ENCODE measurements at regions not wholly inside any gene's neighbourhood (a gene's known extent, or its start where the extent isn't known, plus 50 kb on each side); places are given as distances from the start of the nearest gene placed in this dataset.

GRCh38 chr13:104137416-104137815 lies 1071.2 kb upstream of the SLC10A2 start:
- no peak overlapping the region for H3K4me3 Mint-ChIP-seq
- no peaks in the 10 kb centered on the region for H3K36me3 Mint-ChIP-seq (ENCODE audit: low read depth)
- H3K27me3 Mint-ChIP-seq, result no peaks in the 10 kb centered on the region
- no peaks in the 10 kb centered on the region for H3K4me1 Mint-ChIP-seq (ENCODE audit: low read depth)
- DNase-seq, result no peak
- H3K9me3 Mint-ChIP-seq, result peaks cover 7% of the 10 kb centered on the region
- no peak overlapping the region for H3K27ac Mint-ChIP-seq

DNA sequence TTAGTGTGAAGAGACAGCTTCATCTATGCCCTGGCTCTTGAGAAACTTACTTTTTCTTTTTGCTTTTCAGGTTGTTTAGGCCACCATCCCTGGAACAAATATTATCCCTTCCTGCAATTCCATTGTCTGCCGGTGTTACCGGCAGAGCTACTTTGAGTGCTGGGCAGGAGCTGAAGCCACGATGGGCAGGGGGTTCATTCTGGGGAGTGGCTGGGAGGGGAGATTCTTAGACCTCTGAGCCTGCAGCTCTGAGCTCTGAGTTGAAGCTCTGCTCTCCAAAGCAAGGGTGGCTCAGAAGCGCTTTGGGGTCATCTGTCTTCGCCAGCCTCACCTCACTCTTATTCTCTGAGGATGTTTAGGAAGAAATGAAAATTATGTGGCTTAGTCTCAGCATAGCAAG lies 1066.6 kb upstream of the SLC10A2 start:
- Mint-ChIP-seq H3K27me3 (no peaks in the 10 kb centered on the region), H3K9me3 (peaks cover 7% of the 10 kb centered on the region), H3K4me1 (ENCODE audit: low read depth) (no peaks in the 10 kb centered on the region), H3K36me3 (ENCODE audit: low read depth) (no peaks in the 10 kb centered on the region), H3K27ac (no peak overlapping the region), H3K4me3 (no peak overlapping the region)
- DNase-seq, result no peak

- no peaks in the 10 kb centered on the region for H3K36me3 Mint-ChIP-seq (ENCODE audit: low read depth)
- DNase-seq, result no peak
- H3K4me3 Mint-ChIP-seq, result no peak overlapping the region
- no peak overlapping the region for H3K27ac Mint-ChIP-seq
- H3K9me3 Mint-ChIP-seq, result peaks cover 5% of the 10 kb centered on the region
- H3K27me3 Mint-ChIP-seq, result no peaks in the 10 kb centered on the region
- H3K4me1 Mint-ChIP-seq (ENCODE audit: low read depth), result no peaks in the 10 kb centered on the region
Observed at GRCh38 chr13:104114101-104114500, 1047.9 kb upstream of the SLC10A2 start.

DNA sequence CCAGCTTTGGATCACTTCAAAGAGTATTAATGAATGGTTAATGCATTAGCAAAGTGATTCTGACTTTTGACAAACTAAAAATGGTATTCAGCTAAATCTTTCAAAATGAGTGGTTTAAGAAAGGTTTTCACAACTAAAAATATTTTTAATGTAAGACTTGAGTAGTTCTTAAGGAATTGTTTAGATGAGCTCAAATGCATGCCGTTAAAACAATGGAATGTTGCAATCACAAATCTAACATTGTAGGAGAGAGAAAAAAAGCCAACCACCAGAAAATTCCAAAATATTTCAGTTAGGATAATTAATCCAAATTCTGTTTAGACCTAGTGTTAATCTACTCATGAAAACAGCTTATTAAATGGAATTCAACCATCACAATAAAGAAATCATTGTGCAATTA lies 1044.8 kb upstream of the SLC10A2 start:
- no peak for DNase-seq
- Mint-ChIP-seq H3K9me3 (peaks cover 7% of the 10 kb centered on the region), H3K27me3 (no peaks in the 10 kb centered on the region), H3K27ac (no peak overlapping the region), H3K4me3 (no peak overlapping the region), H3K36me3 (ENCODE audit: low read depth) (no peaks in the 10 kb centered on the region), H3K4me1 (ENCODE audit: low read depth) (no peaks in the 10 kb centered on the region)

- Mint-ChIP-seq H3K27ac (no peak overlapping the region), H3K4me1 (ENCODE audit: low read depth) (no peaks in the 10 kb centered on the region), H3K4me3 (no peak overlapping the region), H3K36me3 (ENCODE audit: low read depth) (no peaks in the 10 kb centered on the region), H3K9me3 (peaks cover 7% of the 10 kb centered on the region), H3K27me3 (no peaks in the 10 kb centered on the region)
- no peak for DNase-seq
Observed at GRCh38 chr13:104106705-104107393, 1040.6 kb upstream of the SLC10A2 start.

DNA sequence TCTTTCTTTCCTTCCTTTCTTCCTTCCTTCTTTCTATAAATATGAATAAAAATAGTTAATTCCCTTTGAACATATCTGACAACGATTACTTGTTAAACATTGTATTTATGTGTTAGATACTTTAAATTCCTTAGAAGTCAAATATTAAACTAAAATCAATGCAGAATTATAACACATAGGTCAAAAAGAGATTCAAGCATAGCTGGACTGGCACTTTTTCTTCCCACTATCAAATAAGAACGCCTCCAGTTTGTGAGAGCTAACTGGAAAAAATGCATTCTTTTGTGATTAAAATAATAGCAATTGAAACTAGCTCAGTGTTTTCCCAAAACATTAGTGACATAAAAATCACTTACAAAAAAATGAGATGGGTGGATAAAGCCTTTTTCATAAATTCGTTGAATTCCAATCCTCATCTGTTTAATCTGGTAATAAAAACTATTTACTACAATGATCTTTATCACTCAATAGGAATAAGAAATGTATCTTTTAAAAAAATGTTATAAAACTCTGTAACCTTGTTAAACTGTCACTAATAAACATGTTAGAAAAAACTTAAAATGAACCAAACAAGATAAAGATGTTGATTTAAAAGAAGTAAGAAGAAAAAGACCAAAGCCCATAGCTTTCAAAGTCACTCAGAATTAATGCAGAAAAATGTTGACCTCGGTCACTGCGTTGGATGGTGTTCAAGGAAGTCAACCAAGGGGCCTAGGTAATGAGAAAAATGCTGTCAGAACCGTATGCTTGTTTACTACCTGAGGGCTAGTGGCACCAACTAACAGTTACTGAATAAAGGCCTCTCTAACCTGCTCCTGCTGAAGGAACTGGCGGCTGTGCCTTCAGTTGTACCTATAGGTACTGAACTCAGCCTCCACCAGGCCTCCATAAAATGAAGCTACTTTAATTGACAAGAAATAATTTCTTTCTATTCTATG lies 1039.5 kb upstream of the SLC10A2 start:
- Mint-ChIP-seq H3K4me3 (no peak overlapping the region), H3K27me3 (no peaks in the 10 kb centered on the region), H3K27ac (no peak overlapping the region), H3K36me3 (ENCODE audit: low read depth) (no peaks in the 10 kb centered on the region), H3K4me1 (ENCODE audit: low read depth) (no peaks in the 10 kb centered on the region), H3K9me3 (peaks cover 10% of the 10 kb centered on the region)
- DNase-seq, result no peak

GRCh38 chr13:104099750-104100149 lies 1033.5 kb upstream of the SLC10A2 start:
- H3K36me3 Mint-ChIP-seq (ENCODE audit: low read depth), result no peaks in the 10 kb centered on the region

DNA sequence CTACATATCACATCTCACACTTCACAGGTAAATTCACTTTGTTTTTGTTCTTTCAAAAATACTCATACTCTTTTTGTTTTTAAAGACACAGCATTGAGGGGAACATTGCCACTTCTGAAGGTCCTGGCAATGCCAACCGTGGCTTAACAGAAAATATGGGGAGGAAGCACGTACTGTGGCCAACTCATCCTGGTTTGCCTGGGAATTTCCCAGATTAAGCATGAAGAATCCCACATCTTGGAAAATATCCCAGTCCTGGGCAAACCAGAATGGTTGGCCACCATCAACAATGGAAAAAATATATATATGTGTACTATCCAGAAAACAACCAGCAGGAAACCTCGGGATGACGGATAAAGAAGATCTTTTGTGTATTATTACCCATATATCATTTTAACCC lies 1032.2 kb upstream of the SLC10A2 start:
- H3K4me3 Mint-ChIP-seq, result no peak overlapping the region
- H3K4me1 Mint-ChIP-seq (ENCODE audit: low read depth), result no peaks in the 10 kb centered on the region
- H3K27ac Mint-ChIP-seq, result no peak overlapping the region
- H3K9me3 Mint-ChIP-seq, result peaks cover 27% of the 10 kb centered on the region
- DNase-seq, result no peak
- H3K36me3 Mint-ChIP-seq (ENCODE audit: low read depth), result no peaks in the 10 kb centered on the region
- no peaks in the 10 kb centered on the region for H3K27me3 Mint-ChIP-seq

More at GRCh38 chr13:104099750-104100149, 1033.5 kb upstream of the SLC10A2 start:
- Mint-ChIP-seq H3K4me1 (ENCODE audit: low read depth) (no peaks in the 10 kb centered on the region), H3K27ac (no peak overlapping the region), H3K27me3 (no peaks in the 10 kb centered on the region), H3K4me3 (no peak overlapping the region), H3K9me3 (peaks cover 27% of the 10 kb centered on the region)
- DNase-seq, result no peak

DNA sequence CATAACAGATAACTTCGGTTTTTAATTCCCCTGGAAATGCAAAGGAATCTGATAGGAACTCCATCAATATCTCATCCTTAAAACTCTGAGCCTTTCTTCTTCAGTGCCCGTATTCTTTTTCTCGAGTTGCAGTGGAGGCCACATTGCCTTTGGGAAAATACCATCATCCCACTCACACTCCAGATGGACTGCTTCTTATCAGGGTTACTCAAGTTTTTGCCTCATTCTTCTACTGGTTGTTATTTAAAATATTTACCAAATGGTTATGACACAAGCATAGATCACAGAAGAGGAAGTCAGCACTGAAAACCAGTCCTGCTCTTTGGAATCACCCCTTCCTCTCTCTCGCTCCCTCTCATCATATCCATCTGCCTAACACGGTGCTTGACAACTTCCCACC lies 1020.5 kb upstream of the SLC10A2 start:
- no peak for DNase-seq
- Mint-ChIP-seq H3K36me3 (ENCODE audit: low read depth) (no peaks in the 10 kb centered on the region), H3K4me3 (no peak overlapping the region), H3K9me3 (peaks cover 10% of the 10 kb centered on the region), H3K4me1 (ENCODE audit: low read depth) (no peaks in the 10 kb centered on the region), H3K27ac (no peak overlapping the region), H3K27me3 (no peaks in the 10 kb centered on the region)

GRCh38 chr13:104086210-104086609 lies 1020.0 kb upstream of the SLC10A2 start:
- no peak overlapping the region for H3K27ac Mint-ChIP-seq
- H3K4me3 Mint-ChIP-seq, result no peak overlapping the region
- no peaks in the 10 kb centered on the region for H3K4me1 Mint-ChIP-seq (ENCODE audit: low read depth)
- no peak for DNase-seq
- H3K9me3 Mint-ChIP-seq, result peaks cover 10% of the 10 kb centered on the region
- no peaks in the 10 kb centered on the region for H3K36me3 Mint-ChIP-seq (ENCODE audit: low read depth)
- no peaks in the 10 kb centered on the region for H3K27me3 Mint-ChIP-seq

- DNase-seq, result no peak
- H3K27ac Mint-ChIP-seq, result no peak overlapping the region
- no peaks in the 10 kb centered on the region for H3K36me3 Mint-ChIP-seq (ENCODE audit: low read depth)
- no peaks in the 10 kb centered on the region for H3K4me1 Mint-ChIP-seq (ENCODE audit: low read depth)
- H3K27me3 Mint-ChIP-seq, result no peaks in the 10 kb centered on the region
- no peak overlapping the region for H3K4me3 Mint-ChIP-seq
- H3K9me3 Mint-ChIP-seq, result peaks cover 10% of the 10 kb centered on the region
Observed at GRCh38 chr13:104085611-104086010, 1019.4 kb upstream of the SLC10A2 start.

GRCh38 chr13:104074326-104074725 lies 1008.1 kb upstream of the SLC10A2 start:
- peaks cover 9% of the 10 kb centered on the region for H3K9me3 Mint-ChIP-seq
- H3K27ac Mint-ChIP-seq, result no peak overlapping the region
- H3K27me3 Mint-ChIP-seq, result no peaks in the 10 kb centered on the region
- no peak overlapping the region for H3K4me3 Mint-ChIP-seq
- no peaks in the 10 kb centered on the region for H3K36me3 Mint-ChIP-seq (ENCODE audit: low read depth)
- no peak for DNase-seq
- no peaks in the 10 kb centered on the region for H3K4me1 Mint-ChIP-seq (ENCODE audit: low read depth)

DNA sequence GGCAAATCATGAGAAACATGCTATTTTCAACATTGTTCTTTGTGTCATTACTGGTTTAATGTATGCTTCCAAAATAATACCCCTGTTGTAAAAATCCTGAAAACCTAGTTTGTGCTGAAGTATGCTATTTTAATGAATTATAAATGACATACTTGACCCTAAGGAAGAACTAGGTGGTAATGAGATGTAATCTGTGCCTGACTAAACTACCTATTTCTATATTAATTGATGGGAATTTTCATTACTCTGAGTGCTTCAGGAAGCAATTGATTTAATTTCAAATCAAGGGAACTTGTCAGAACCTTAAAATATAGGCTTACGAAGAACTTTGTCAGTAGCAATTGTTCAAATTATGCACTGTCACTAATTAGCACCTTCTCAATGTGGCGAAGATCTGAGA lies 1005.6 kb upstream of the SLC10A2 start:
- no peaks in the 10 kb centered on the region for H3K36me3 Mint-ChIP-seq (ENCODE audit: low read depth)
- no peaks in the 10 kb centered on the region for H3K27me3 Mint-ChIP-seq
- no peaks in the 10 kb centered on the region for H3K4me1 Mint-ChIP-seq (ENCODE audit: low read depth)
- H3K27ac Mint-ChIP-seq, result no peak overlapping the region
- H3K4me3 Mint-ChIP-seq, result no peak overlapping the region
- no peak for DNase-seq
- peaks cover 2% of the 10 kb centered on the region for H3K9me3 Mint-ChIP-seq

- Mint-ChIP-seq H3K9me3 (peaks cover 15% of the 10 kb centered on the region), H3K4me1 (ENCODE audit: low read depth) (no peaks in the 10 kb centered on the region), H3K36me3 (ENCODE audit: low read depth) (no peaks in the 10 kb centered on the region), H3K4me3 (no peak overlapping the region), H3K27ac (no peak overlapping the region), H3K27me3 (no peaks in the 10 kb centered on the region)
- DNase-seq, result no peak
Observed at GRCh38 chr13:104065328-104065727, 999.1 kb upstream of the SLC10A2 start.

DNA sequence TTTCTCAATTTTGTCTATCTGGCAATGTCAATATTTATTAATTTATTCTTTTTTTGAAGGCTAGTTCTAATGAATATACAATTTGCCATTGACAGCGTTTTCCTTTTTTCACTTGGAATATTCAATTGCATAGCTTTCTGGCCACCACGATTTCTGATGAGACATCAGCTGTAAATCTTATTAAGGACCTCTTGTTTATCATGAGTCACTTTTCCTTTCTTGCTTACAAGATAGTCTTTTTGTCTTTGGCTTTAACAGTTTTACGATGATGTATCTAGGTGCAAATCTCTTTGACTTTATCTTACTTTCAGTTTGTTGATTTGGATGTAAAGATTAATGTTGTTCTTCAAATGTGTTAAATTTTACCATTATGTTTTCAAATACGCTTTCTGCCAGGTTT lies 991.6 kb upstream of the SLC10A2 start:
- Mint-ChIP-seq H3K27ac (no peak overlapping the region), H3K27me3 (no peaks in the 10 kb centered on the region), H3K4me1 (ENCODE audit: low read depth) (no peaks in the 10 kb centered on the region), H3K9me3 (peaks cover 17% of the 10 kb centered on the region), H3K36me3 (ENCODE audit: low read depth) (no peaks in the 10 kb centered on the region), H3K4me3 (no peak overlapping the region)
- no peak for DNase-seq

Data from activated T-cell treated with anti-CD3 and anti-CD28 coated beads, Interleukin-2, amount 50 U/mL, for 24 hours (primary cell).